ENCODE measurements at regions not wholly inside any gene's neighbourhood (a gene's known extent, or its start where the extent isn't known, plus 50 kb on each side); places are given as distances from the start of the nearest gene placed in this dataset.
"Not testable (repeated sequence)": the region's sequence is repeated elsewhere in the genome, so short reads cannot be mapped to it uniquely, and the experiment has no call there.

DNA sequence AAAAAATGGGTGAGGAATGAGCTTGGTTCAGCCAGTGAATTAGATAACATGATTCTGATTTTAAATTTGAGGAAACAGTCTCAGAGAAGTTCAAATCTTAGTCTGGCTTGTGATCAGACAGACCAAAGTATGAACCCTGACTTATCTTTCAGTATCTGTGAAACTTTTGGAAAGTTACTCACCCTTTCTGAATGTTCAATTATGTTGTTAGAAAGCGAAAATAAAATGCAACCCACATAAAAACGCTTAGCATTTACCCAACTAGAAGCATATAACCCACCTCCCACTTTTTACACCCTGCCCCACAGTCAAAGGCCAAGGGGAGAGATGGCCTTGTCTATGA, 319.7 kb downstream of the SPATA31A1 start:
- DNase-seq, result not testable (repeated sequence)

DNA sequence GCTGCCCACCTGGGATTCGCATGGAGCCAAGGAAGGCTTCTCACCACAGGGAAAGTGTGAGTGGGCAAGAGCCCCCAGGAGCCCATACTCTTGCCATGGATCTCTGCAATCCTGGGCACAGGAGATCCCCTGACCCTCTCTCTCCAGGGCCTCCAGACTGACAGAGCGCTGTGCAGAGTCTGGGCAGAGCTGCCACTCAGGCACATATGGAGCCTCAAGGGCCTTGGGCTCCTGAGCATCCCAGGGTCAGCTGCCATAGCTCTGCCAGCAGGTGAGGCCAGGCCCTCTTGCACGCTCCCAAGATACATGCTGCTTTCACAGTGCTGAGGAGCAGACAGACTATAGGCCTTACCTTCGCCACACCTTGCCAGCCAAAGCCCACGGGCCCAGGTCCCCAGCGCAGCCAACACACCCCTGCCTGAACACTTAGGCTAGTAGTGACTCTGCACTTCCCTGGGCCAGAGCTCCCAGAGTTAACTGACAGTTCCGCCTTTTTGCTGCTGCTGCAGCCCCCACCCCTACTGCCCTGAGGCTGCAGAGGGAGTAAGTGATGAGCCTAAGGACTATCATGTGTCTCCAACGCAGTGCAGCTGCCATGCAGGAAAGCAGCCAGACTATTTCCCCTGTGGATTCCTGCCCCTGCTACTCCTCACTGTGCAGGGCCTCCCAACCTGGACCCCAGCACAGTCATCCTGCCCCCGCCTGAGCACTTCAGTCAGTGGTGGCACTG, 323.2 kb downstream of the SPATA31A1 start:
- DNase-seq, result not testable (repeated sequence)

DNA sequence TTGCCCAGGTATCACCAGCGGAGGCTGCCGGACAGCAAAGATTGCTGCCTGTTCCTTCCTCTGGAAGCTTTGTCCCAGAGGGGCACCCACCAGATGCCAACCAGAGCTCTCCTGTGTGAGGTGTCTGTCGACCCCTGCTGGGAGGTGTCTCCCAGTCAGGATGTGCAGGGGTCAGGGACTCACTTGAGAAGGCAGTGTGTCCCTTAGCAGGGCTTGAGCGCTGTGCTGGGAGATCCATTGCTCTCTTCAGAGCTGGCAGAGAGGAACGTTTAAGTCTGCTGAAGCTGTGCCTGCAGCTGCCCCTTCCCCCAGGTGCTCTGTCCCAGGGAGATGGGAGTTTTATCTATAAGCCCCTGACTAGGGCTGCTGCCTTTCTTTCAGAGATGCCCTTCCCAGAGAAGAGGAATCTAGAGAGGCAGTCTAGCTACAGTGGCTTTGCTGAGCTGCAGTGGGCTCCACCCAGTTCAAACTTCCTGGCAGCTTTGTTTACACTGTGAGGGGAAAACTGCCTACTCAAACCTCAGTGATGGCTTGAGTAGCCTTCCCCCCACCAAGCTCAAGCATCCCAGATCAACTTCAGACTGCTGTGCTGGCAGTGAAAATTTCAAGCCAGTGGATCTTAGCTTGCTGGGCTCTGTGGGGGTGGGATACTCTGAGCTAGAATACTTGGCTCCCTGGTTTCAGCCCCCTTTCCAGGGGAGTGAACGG, 325.4 kb downstream of the SPATA31A1 start:
- DNase-seq, result not testable (repeated sequence)

DNA sequence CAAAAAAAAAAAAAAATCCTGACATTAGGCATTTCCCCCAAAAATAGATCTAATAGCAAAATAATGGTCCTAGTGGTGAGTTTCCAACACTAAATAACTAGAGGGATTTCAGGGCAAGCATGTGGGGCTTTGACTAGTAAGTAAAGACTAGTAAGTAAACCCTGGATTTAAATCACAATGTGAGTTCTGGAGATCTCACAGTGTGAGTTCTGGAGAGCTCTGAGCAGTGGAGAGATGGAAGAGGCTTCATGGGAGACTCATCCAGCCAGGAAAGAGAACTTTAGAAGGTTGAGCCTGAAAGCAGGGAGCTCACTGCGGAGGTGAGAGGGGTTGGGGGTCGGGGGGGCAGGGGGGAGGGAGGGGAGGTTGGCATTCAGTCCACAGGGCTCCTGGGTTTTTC, 373.4 kb downstream of the SPATA31A1 start:
- DNase-seq, result not testable (repeated sequence)

DNA sequence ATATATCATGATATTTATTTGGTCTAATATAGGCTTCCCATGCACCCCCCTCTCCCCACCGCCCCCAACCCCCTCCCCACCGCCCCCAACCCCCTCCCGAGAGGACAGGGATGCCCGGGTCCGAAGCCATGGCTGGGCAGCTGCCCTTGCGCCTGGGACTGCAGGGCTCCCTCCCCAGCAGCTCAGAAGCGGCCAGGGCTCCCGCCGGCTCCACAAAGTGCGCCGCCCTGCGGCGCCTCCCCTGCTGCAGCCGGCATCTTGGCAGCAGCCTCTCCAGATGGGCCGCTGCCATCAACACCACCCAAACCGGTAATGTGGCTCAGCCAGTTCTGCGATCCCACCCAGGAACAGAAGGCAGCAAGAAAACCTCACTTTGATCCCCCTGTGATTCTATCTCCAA, 389.4 kb downstream of the SPATA31A1 start:
- DNase-seq, result not testable (repeated sequence)

DNA sequence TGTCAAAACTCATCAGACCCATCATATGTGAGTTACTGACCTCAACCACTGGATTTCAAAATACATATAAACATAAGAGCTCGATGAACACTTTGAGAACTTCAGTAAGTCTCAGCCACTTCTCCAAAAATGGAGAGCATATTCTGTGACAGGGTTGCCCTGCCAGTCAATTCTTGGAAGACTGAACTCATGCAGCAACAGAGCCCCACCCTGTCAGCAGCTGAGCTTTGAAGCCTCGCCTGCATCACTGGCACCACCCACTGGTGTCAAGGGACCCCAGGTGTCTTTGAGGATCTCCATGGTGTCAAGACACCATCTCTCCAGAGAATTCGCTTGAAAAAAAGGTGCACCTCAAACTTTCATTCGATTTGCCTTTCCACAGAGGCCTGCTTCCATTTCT, 420.1 kb downstream of the SPATA31A1 start:
- not testable (repeated sequence) for DNase-seq

DNA sequence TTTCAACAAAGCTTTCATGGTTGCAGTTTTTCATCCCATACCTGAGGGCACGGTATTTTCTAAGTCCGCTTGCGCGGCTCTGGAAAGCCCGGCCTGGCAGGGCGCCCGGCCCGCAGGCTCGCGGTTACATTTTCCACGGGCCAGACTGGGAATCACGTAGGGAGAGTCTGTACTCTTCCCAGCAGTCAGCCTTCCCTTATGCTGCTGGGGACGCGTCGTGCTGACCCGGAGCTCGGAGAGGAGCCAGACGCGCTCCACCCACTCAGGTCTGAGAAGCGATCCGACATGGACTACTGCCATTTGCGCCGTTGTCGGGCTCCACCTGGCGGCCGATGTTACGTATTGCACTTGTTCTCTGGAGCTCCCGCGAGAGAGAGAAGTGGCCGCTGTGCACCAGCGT, 435.9 kb downstream of the SPATA31A1 start:
- DNase-seq, result peak; percentile 72

DNA sequence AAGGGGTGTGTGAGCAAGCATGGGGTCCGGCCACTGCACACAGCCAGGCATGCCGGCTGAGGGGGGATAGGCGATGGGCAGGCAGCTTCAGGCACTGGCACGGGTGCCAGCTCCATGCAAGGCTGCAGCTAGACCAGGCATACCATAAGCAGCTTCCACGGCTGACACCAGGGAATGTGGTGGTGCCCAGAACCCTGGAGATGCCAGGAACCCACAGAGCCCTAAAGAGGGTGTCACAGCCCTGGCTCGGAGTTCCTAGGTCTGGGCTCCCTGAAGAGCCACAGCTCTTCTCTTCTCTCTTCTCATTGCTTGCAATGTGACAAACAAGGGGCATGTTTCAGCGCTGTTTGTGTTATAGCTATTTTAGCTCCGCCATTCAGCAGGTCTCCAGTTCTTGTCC, 442.5 kb downstream of the SPATA31A1 start:
- not testable (repeated sequence) for DNase-seq

DNA sequence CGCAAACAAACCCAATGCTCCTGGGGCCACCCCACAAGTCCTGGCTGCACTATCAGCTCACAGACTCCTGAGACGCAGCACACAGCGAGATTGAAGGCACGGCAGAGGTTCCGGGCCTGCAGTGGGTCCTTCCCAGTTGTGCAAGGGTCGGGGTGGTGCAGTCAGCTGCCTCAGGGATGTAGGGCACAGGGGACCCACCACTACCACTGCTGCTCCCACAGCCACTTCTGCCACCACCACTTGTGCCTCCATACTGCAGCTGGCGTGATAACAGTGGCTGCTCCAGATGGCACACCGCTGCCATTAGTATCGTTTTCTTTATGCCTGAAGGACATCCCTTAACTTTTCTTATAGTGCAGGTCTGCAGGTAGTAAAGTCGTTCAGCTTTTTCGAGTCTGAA, 443.8 kb downstream of the SPATA31A1 start:
- not testable (repeated sequence) for DNase-seq

DNA sequence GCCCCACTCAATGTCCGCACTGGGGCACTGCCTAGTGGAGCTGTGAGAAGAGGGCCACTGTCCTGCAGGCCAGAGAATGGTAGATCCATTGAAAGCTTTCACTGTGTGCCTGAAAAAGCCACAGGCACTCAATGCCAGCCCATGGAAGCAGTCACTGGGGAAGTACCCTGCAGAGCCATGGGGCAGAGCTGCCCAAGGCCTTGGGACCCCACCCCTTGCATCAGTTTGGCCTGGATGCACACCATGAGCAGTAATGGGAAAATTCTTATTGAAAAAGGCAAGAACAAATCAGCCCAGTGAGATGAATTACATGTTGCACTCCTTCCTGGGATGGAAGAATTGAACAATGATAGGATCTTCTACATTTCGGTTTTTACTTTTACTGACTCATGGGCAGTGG, 447.1 kb downstream of the SPATA31A1 start:
- DNase-seq, result not testable (repeated sequence)

DNA sequence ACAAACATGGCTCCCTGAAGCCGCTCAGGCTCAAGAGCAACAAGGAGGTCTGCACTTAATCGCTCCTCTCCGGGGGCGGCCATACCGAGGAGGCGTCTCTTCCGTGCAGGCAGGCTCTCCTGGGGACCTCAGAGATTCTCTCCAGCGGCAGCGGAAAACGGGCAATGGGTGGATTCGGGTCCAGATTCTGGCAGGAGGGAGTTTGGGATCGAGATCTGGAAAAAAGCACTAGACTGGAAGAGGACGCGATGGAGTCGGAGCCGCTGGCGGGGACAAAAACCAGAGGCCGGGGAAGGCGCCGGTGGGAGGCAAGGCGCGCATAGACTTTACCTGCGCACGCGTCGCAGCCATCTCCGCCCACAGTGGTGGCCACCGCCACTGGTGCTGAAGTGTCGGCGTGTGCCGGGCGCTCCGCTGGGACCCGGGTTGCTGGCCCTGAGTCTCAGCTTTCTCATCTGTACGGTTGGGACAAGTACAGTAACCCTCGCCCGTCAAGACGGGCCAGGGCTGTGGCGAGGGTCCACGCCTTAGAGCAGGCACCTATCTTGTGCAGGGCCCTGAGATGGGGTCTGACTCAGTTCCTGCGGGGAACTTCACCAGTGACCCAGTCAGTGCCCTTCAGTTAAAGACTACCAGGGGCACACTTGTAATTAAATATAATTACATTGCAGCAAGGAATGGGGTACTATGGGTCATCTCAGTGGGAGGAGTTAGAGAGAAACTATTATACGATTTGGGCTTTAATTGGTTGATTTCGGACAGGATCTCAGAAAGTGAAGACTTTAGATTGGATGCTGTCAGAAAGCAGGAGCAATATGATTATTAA, 454.1 kb downstream of the SPATA31A1 start:
- peak; percentile 75 for DNase-seq

DNA sequence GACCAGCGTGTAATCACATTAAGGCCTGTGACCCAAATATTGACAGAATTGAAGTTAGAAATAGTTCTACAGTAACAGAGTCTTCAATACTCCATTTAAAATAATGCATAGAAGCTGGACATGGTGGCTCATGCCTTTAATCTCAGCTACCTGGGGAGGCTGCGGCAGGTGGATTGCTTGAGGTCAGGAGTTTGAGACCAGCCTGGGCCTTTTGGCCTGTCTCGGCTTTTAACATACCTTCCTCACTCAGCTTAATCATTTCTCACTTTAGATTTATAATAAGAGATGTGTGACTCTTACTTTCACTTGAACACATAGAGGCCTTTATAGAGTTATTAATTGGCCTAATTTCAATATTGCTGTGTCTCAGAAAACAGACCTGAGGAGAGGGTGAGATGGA, 454.9 kb downstream of the SPATA31A1 start:
- DNase-seq, result not testable (repeated sequence)

DNA sequence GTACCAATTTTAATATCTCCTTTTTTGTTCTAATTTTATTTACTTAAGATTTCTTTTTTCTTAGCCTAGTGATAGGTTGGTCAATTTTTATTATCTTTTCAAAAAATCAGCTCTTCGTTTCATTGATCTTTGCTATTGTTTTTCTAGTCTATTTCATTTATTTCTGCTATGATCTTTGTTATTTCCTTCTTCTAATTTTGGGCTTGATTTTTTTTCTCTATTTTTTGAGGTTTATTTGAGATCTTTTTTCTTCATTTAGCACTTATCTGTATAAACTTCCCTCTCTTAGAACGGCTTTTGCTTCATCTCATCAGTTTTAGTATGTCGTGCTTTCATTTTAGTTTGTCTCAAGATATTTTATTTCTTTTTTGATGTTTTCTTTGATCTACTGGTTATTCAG, 456.1 kb downstream of the SPATA31A1 start:
- DNase-seq, result not testable (repeated sequence)

DNA sequence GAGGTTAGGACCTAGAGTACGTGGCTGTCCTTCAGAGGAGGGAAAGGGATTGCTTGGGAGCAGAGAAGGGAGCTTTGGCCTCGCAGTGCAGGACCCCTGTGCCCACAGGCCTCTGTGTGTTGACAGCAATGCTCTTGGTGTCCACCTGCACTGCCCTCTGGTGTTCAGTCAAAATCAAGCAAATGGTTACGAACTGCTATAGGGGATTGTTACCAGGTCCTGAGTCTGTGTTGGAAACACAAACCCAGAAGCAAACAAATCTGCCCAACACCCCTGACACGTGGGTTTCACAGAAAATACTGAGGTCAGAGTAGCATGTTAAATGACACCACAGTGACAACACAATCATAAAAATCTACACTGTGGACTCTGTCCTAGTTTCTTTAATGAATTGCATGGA, 473.0 kb downstream of the SPATA31A1 start:
- not testable (repeated sequence) for DNase-seq

All from activated CD8-positive, alpha-beta memory T cell treated with anti-CD3 and anti-CD28 coated beads, Interleukin-2, amount 50 U/mL, for 48 hours (primary cell).